ENCODE measurements at regions not wholly inside any gene's neighbourhood (a gene's known extent, or its start where the extent isn't known, plus 50 kb on each side); places are given as distances from the start of the nearest gene placed in this dataset.

DNA sequence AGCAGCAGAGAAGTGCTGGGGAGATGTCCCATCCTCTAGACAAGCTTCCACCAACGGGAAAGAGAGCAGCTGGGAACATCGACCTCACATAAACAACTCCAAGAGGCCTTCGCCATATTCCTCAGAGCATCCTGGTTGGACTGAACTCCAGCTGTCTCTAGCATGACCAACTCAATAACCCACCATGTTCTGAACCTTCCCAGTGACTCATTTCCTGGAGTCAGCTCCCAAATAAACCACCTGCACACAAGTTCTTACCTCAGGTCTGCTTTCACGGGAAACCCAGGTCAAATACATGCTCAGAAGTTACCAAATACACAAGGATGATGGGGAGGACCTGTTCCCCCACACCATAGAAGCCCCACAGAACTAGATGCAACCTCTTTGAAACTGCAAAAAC lies 878.5 kb downstream of the UQCRFS1 start:
- FAIRE-seq: no peak
- CTCF ChIA-PET: interaction anchor here (1.3 to 1.8 kb wide), 2 partner anchors 9 to 11 kb away, joined by 3 read pairs; no protein-coding TSS in a partner anchor

More for the DNA sequence above, 878.5 kb downstream of the UQCRFS1 start:
- ChIA-PET POLR2A (no interaction called here), SMC1A (ENCODE audit: uncharacterized antibody, unreplicated experiment) (no interaction called here), RAD21 (ENCODE audit: unreplicated experiment) (no interaction called here)
- intact Hi-C loops (cut with micrococcal nuclease; ENCODE audit: unreplicated experiment) (no loop called here), in situ Hi-C loops (cut with MboI) (no loop called here)
- ATAC-seq (no peak), DNase-seq (ENCODE audit: low read depth, low spot score) (no peak)
- no peak overlapping the region for H3K9ac ChIP-seq (ENCODE audit: control insufficient read depth, insufficient read depth, low read length)
- no peaks in the 10 kb centered on the region for H3K36me3 ChIP-seq (ENCODE audit: control insufficient read depth in 2 of 2, insufficient read depth in 2 of 2, low read length in 1 of 2)
- H3K27me3 ChIP-seq (replicated peaks in 1 of 2; ENCODE audit: control insufficient read depth in 2 of 2, insufficient read depth in 2 of 2, low read length in 1 of 2): no peaks in the 10 kb centered on the region
- H3K27ac ChIP-seq (ENCODE audit: control insufficient read depth, insufficient read depth): no peak overlapping the region
- H4K20me1 ChIP-seq (ENCODE audit: control insufficient read depth, insufficient read depth): no peaks in the 10 kb centered on the region
- TF ChIP-seq MEF2B (IDR thresholded peaks at IDR 0.05; ENCODE audit: partially characterized antibody, poor library complexity, severe bottlenecking): no peak
- TF ChIP-seq IKZF2 (IDR thresholded peaks at IDR 0.05): no peak
- TF ChIP-seq MXI1 (IDR thresholded peaks at IDR 0.05; ENCODE audit: low read depth, low read length): no peak
- no peak for TF ChIP-seq RUNX3 (IDR thresholded peaks at IDR 0.05; ENCODE audit: low read length)
- no peak for TF ChIP-seq CREB1 (IDR thresholded peaks at IDR 0.05; ENCODE audit: low read depth)
- no peak for TF ChIP-seq RB1 (IDR thresholded peaks at IDR 0.05; ENCODE audit: borderline replicate concordance)
- TF ChIP-seq SUZ12 (IDR thresholded peaks at IDR 0.05; ENCODE audit: unreplicated experiment): no peak
- TF ChIP-seq RAD51 (IDR thresholded peaks at IDR 0.05): no peak
- no peak for TF ChIP-seq WRNIP1 (IDR thresholded peaks at IDR 0.05; ENCODE audit: borderline replicate concordance, low read depth, low read length)
- no peak for TF ChIP-seq PAX5 (IDR thresholded peaks at IDR 0.05; ENCODE audit: borderline replicate concordance, low read depth, low read length)
- TF ChIP-seq, protein P1, sequence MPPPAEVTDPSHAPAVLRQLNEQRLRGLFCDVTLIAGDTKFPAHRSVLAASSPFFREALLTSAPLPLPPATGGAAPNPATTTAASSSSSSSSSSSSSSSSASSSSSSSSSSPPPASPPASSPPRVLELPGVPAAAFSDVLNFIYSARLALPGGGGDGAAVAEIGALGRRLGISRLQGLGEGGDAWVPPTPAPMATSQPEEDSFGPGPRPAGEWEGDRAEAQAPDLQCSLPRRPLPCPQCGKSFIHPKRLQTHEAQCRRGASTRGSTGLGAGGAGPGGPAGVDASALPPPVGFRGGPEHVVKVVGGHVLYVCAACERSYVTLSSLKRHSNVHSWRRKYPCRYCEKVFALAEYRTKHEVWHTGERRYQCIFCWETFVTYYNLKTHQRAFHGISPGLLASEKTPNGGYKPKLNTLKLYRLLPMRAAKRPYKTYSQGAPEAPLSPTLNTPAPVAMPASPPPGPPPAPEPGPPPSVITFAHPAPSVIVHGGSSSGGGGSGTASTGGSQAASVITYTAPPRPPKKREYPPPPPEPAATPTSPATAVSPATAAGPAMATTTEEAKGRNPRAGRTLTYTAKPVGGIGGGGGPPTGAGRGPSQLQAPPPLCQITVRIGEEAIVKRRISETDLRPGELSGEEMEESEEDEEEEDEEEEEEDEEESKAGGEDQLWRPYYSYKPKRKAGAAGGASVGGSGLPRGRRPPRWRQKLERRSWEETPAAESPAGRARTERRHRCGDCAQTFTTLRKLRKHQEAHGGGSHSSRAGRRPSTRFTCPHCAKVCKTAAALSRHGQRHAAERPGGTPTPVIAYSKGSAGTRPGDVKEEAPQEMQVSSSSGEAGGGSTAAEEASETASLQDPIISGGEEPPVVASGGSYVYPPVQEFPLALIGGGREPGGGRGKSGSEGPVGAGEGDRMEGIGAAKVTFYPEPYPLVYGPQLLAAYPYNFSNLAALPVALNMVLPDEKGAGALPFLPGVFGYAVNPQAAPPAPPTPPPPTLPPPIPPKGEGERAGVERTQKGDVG (CRISPR knock-in tag; IDR thresholded peaks at IDR 0.05): no peak
- TF ChIP-seq EED (IDR thresholded peaks at IDR 0.05; ENCODE audit: low read depth): no peak
- TF ChIP-seq, protein P2, sequence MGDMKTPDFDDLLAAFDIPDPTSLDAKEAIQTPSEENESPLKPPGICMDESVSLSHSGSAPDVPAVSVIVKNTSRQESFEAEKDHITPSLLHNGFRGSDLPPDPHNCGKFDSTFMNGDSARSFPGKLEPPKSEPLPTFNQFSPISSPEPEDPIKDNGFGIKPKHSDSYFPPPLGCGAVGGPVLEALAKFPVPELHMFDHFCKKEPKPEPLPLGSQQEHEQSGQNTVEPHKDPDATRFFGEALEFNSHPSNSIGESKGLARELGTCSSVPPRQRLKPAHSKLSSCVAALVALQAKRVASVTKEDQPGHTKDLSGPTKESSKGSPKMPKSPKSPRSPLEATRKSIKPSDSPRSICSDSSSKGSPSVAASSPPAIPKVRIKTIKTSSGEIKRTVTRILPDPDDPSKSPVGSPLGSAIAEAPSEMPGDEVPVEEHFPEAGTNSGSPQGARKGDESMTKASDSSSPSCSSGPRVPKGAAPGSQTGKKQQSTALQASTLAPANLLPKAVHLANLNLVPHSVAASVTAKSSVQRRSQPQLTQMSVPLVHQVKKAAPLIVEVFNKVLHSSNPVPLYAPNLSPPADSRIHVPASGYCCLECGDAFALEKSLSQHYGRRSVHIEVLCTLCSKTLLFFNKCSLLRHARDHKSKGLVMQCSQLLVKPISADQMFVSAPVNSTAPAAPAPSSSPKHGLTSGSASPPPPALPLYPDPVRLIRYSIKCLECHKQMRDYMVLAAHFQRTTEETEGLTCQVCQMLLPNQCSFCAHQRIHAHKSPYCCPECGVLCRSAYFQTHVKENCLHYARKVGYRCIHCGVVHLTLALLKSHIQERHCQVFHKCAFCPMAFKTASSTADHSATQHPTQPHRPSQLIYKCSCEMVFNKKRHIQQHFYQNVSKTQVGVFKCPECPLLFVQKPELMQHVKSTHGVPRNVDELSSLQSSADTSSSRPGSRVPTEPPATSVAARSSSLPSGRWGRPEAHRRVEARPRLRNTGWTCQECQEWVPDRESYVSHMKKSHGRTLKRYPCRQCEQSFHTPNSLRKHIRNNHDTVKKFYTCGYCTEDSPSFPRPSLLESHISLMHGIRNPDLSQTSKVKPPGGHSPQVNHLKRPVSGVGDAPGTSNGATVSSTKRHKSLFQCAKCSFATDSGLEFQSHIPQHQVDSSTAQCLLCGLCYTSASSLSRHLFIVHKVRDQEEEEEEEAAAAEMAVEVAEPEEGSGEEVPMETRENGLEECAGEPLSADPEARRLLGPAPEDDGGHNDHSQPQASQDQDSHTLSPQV (IDR thresholded peaks at IDR 0.05): no peak
- TF ChIP-seq, protein P3, sequence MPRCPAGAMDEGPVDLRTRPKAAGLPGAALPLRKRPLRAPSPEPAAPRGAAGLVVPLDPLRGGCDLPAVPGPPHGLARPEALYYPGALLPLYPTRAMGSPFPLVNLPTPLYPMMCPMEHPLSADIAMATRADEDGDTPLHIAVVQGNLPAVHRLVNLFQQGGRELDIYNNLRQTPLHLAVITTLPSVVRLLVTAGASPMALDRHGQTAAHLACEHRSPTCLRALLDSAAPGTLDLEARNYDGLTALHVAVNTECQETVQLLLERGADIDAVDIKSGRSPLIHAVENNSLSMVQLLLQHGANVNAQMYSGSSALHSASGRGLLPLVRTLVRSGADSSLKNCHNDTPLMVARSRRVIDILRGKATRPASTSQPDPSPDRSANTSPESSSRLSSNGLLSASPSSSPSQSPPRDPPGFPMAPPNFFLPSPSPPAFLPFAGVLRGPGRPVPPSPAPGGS (IDR thresholded peaks at IDR 0.05; ENCODE audit: borderline replicate concordance, insufficient read depth, low read depth, low read length, poor library complexity, severe bottlenecking): no peak
- TF ChIP-seq YBX1 (IDR thresholded peaks at IDR 0.05): no peak
- no peaks in the 10 kb centered on the region for H3K4me1 ChIP-seq (ENCODE audit: control insufficient read depth, insufficient read depth, low read length)
- no TSS peak for BruUV-seq (replicated peaks)
- no peaks in the 10 kb centered on the region for H3K79me2 ChIP-seq (ENCODE audit: control insufficient read depth, insufficient read depth, low read length)
- no peak overlapping the region for H3K4me2 ChIP-seq (ENCODE audit: control insufficient read depth, insufficient read depth)
- no peak overlapping the region for H2AFZ ChIP-seq (ENCODE audit: control insufficient read depth, low read depth, low read length)
- no peak overlapping the region for H3K4me3 ChIP-seq
- H3K9me3 ChIP-seq (replicated peaks; ENCODE audit: control insufficient read depth, insufficient read depth, low read length): no peaks in the 10 kb centered on the region; the same call in 2 of the 3 replicates
- 20% methylated on average over 4 of the region's 4 CpGs for WGBS (ENCODE audit: insufficient coverage, insufficient replicate concordance, low lambda C conversion rate, missing lambda C conversion rate)
